Activated T-helper 1 cell treated with anti-CD3 and anti-CD28 coated beads, Interleukin-12 subunit alpha, Interleukin-12 subunit beta, Interleukin-2, Interleukin-4 antibody, amounts not matched to agents 30 ng/mL and 10 ng/mL and 1 ng/mL, durations not matched to agents 14 hours and 24 hours and 36 hours (primary cell): ENCODE measurements at regions not wholly inside any gene's neighbourhood (a gene's known extent, or its start where the extent isn't known, plus 50 kb on each side); places are given as distances from the start of the nearest gene placed in this dataset.

Source experiments
- DNase-seq: peaks from one replicate; pipeline ENCODE4 v3.0.0; 2021; ENCODE audit warnings: low spot score
- H3K27ac Mint-ChIP-seq: one replicate; pipeline ENCODE4 v1.8.0; 2021; ENCODE audit warnings: mild to moderate bottlenecking, mixed read lengths
- H3K27me3 Mint-ChIP-seq: one replicate; pipeline ENCODE4 v1.8.0; 2022; ENCODE audit warnings: mild to moderate bottlenecking, moderate library complexity, mixed read lengths; ENCODE audit not compliant: insufficient read depth
- H3K36me3 Mint-ChIP-seq: one replicate; pipeline ENCODE4 v1.8.0; 2021; ENCODE audit warnings: low read depth, mixed read lengths
- H3K4me1 Mint-ChIP-seq: one replicate; pipeline ENCODE4 v1.8.0; 2021; ENCODE audit warnings: low read depth, mixed read lengths
- H3K4me3 Mint-ChIP-seq: one replicate; pipeline ENCODE4 v1.8.0; 2021; ENCODE audit warnings: mild to moderate bottlenecking, moderate library complexity, mixed read lengths
- H3K9me3 Mint-ChIP-seq: one replicate; pipeline ENCODE4 v1.8.0; 2021; ENCODE audit warnings: mixed read lengths
- intact Hi-C: fragments of 100-400 bp; cut with micrococcal nuclease; formaldehyde crosslinking; loops from one replicate; pipeline ENCODE4 v1.15.1; 2024

DNA sequence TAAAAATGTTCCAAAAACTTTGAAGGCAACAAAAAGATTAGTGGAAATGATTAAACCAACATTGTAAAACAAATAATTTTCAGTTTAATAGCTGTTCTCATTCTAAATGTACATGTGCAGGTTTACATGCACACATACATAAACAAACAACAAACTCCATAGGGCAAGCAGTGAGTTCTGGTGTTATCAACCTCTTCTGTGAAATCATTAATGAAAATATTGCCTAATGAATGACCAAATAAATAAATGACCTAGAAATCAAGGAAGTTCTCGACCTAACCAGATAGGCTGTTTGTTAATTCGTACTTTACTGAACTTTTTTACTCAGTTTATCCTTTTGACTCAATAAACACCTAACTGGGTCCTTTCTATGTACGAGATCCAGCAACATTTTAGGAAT is 165.5 kb upstream of the RORB start:
- H3K4me1 Mint-ChIP-seq, result peaks cover 44% of the 10 kb centered on the region
- DNase-seq, result no peak
- H3K27ac Mint-ChIP-seq, result no peak overlapping the region
- peaks cover 7% of the 10 kb centered on the region for H3K9me3 Mint-ChIP-seq
- H3K27me3 Mint-ChIP-seq, result peaks cover 2% of the 10 kb centered on the region
- intact Hi-C loops, result loop anchor here (10.0 kb wide), 1 partner anchor 163 kb away; the partner anchor contains the start of gene RORB
- no peak overlapping the region for H3K4me3 Mint-ChIP-seq
- H3K36me3 Mint-ChIP-seq, result peaks cover 2% of the 10 kb centered on the region

GRCh38 chr9:74333384-74334032 is 163.6 kb upstream of the RORB start:
- Mint-ChIP-seq H3K27me3 (peaks cover 2% of the 10 kb centered on the region), H3K27ac (peak overlapping the region; percentile 38), H3K4me1 (peaks cover 48% of the 10 kb centered on the region), H3K36me3 (peaks cover 3% of the 10 kb centered on the region), H3K4me3 (peak overlapping the region; percentile 7), H3K9me3 (peaks cover 7% of the 10 kb centered on the region)
- intact Hi-C loops, result loop anchor here (10.0 kb wide), 1 partner anchor 161 kb away; the partner anchor contains the start of gene RORB
- DNase-seq, result no peak

DNA sequence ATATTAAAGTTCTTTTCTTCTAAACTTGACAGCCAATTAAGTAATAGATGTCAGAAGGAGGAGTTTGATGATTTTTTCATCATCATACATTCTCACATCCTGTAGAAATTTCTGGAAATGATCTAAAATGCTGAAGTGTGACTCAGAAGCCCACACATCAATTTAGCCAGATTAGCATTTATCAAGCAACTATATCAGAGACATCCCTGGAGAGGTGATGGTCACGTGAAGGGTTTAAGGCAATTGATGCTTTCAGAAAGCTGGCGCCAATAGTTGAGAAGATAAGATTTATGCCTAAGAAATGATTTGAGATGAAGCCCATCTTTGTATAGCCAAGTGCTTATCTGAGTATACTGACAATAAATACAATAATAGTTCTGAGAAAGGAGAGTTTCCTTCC is 162.9 kb upstream of the RORB start:
- DNase-seq, result no peak
- H3K27me3 Mint-ChIP-seq, result peaks cover 2% of the 10 kb centered on the region
- no peak overlapping the region for H3K4me3 Mint-ChIP-seq
- H3K27ac Mint-ChIP-seq, result no peak overlapping the region
- peaks cover 7% of the 10 kb centered on the region for H3K9me3 Mint-ChIP-seq
- intact Hi-C loops, result loop anchor here (10.0 kb wide), 1 partner anchor 161 kb away; the partner anchor contains the start of gene RORB
- H3K36me3 Mint-ChIP-seq, result peaks cover 3% of the 10 kb centered on the region
- peaks cover 46% of the 10 kb centered on the region for H3K4me1 Mint-ChIP-seq

- H3K27ac Mint-ChIP-seq, result no peak overlapping the region
- no peak overlapping the region for H3K4me3 Mint-ChIP-seq
- intact Hi-C loops, result loop anchor here (10.0 kb wide), 1 partner anchor 159 kb away; the partner anchor contains the start of gene RORB
- no peak for DNase-seq
- no peaks in the 10 kb centered on the region for H3K27me3 Mint-ChIP-seq
- peaks cover 3% of the 10 kb centered on the region for H3K36me3 Mint-ChIP-seq
- H3K4me1 Mint-ChIP-seq, result peaks cover 34% of the 10 kb centered on the region
- peaks cover 7% of the 10 kb centered on the region for H3K9me3 Mint-ChIP-seq
Measured at GRCh38 chr9:74336161-74336560, 161.0 kb upstream of the RORB start.

DNA sequence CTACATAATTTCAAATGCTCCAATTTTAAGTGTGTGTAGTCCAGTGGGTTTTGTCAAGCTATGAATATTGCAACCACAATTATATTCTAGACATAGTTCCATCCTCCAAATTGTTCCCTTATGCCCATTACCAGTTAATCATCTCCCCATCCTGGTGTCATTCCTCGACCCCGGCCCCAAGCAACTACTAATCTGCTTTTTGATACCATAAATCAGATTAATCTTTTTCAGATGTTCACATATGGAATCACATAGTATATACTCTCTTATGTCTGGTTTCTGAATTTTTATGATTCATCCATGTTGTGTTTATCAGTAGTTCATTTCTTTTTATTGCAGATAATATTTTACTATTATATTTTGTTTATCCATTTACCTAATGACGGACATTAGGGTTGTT is 148.4 kb upstream of the RORB start:
- intact Hi-C loops, result no loop called here
- Mint-ChIP-seq H3K36me3 (no peaks in the 10 kb centered on the region), H3K4me1 (no peaks in the 10 kb centered on the region), H3K9me3 (no peaks in the 10 kb centered on the region), H3K4me3 (no peak overlapping the region), H3K27me3 (peaks cover 4% of the 10 kb centered on the region), H3K27ac (no peak overlapping the region)
- DNase-seq, result no peak

GRCh38 chr9:74355107-74355506 is 142.0 kb upstream of the RORB start:
- no peaks in the 10 kb centered on the region for H3K36me3 Mint-ChIP-seq
- H3K9me3 Mint-ChIP-seq, result no peaks in the 10 kb centered on the region
- no peaks in the 10 kb centered on the region for H3K4me1 Mint-ChIP-seq
- H3K4me3 Mint-ChIP-seq, result no peak overlapping the region
- intact Hi-C loops, result no loop called here
- H3K27ac Mint-ChIP-seq, result no peak overlapping the region
- peaks cover 5% of the 10 kb centered on the region for H3K27me3 Mint-ChIP-seq
- no peak for DNase-seq

DNA sequence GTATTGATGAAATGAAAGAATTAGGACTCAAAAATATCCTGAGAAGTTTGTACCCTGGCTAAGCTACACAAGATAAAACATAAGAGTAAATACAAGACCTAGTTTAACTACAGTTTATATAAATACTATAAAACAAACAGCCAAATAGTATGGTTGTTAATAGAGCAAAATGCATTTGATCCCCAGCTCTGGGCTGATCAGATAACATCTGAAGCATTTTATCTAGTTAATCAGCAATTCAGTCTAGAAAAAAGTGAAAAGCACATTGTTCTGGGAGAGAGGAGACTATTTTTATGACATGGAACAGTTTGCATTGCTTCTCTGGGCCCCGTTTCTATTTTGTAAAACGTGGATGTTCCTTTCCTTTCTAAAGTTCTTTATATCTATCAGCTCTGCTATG is 139.6 kb upstream of the RORB start:
- H3K4me1 Mint-ChIP-seq, result no peaks in the 10 kb centered on the region
- intact Hi-C loops, result no loop called here
- DNase-seq, result no peak
- H3K4me3 Mint-ChIP-seq, result no peak overlapping the region
- H3K27ac Mint-ChIP-seq, result no peak overlapping the region
- no peaks in the 10 kb centered on the region for H3K9me3 Mint-ChIP-seq
- no peaks in the 10 kb centered on the region for H3K36me3 Mint-ChIP-seq
- peaks cover 3% of the 10 kb centered on the region for H3K27me3 Mint-ChIP-seq

DNA sequence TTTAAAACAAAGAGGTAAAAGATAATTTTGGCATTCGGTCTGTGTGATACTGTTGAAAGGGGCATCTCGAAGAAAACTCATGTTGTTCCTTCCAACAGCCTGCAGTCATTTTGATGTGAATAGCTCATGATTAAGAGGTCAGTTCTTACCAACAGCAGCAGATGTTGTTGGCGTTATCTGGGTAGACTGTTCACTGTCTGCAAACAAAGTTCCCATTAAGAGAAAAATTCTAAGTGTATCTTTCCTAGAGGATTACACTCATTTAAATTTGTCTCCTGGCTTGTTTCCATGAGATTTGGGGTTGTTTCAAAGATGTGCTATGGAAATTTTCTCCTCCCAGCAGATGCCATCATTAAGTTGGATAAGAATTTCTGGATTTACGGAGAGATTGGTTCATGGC is 138.2 kb upstream of the RORB start:
- H3K9me3 Mint-ChIP-seq, result no peaks in the 10 kb centered on the region
- H3K27me3 Mint-ChIP-seq, result peaks cover 3% of the 10 kb centered on the region

GRCh38 chr9:74361508-74361907 is 135.6 kb upstream of the RORB start:
- H3K27ac Mint-ChIP-seq, result no peak overlapping the region
- H3K4me3 Mint-ChIP-seq, result no peak overlapping the region
- DNase-seq, result no peak
- no peaks in the 10 kb centered on the region for H3K9me3 Mint-ChIP-seq
- intact Hi-C loops, result no loop called here
- H3K27me3 Mint-ChIP-seq, result no peaks in the 10 kb centered on the region
- H3K4me1 Mint-ChIP-seq, result no peaks in the 10 kb centered on the region
- H3K36me3 Mint-ChIP-seq, result no peaks in the 10 kb centered on the region

More for the DNA sequence above, 138.2 kb upstream of the RORB start:
- intact Hi-C loops, result no loop called here
- no peaks in the 10 kb centered on the region for H3K4me1 Mint-ChIP-seq
- H3K27ac Mint-ChIP-seq, result no peak overlapping the region
- no peak overlapping the region for H3K4me3 Mint-ChIP-seq
- no peak for DNase-seq
- H3K36me3 Mint-ChIP-seq, result no peaks in the 10 kb centered on the region

DNA sequence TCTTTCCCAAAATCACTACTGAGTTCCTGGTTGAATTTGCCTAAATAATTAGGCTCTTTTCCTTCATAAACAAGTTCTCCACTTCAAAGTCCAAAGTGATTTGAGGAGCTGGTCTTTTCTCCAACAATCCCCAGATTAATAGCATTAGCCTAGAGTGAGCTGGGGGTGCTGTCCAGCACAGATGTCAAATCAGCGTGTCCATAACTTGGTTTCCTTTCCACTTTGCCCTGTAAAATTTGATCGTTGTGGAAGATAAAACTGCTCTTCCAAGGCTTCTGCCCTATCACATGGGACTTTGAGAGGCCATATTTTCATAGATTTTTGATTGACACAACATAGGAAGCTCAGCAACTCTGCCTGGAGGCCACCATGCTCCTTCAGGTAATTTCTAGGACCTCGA is 134.7 kb upstream of the RORB start:
- no peak overlapping the region for H3K27ac Mint-ChIP-seq

GRCh38 chr9:74366111-74366510 is 131.0 kb upstream of the RORB start:
- no peaks in the 10 kb centered on the region for H3K4me1 Mint-ChIP-seq
- H3K36me3 Mint-ChIP-seq, result no peaks in the 10 kb centered on the region
- DNase-seq, result no peak
- no peak overlapping the region for H3K4me3 Mint-ChIP-seq
- no peak overlapping the region for H3K27ac Mint-ChIP-seq
- peaks cover 3% of the 10 kb centered on the region for H3K27me3 Mint-ChIP-seq
- H3K9me3 Mint-ChIP-seq, result no peaks in the 10 kb centered on the region
- intact Hi-C loops, result no loop called here

More for the DNA sequence above, 134.7 kb upstream of the RORB start:
- intact Hi-C loops, result no loop called here
- no peak overlapping the region for H3K4me3 Mint-ChIP-seq
- no peaks in the 10 kb centered on the region for H3K36me3 Mint-ChIP-seq
- DNase-seq, result no peak
- no peaks in the 10 kb centered on the region for H3K4me1 Mint-ChIP-seq
- H3K9me3 Mint-ChIP-seq, result no peaks in the 10 kb centered on the region
- H3K27me3 Mint-ChIP-seq, result no peaks in the 10 kb centered on the region

DNA sequence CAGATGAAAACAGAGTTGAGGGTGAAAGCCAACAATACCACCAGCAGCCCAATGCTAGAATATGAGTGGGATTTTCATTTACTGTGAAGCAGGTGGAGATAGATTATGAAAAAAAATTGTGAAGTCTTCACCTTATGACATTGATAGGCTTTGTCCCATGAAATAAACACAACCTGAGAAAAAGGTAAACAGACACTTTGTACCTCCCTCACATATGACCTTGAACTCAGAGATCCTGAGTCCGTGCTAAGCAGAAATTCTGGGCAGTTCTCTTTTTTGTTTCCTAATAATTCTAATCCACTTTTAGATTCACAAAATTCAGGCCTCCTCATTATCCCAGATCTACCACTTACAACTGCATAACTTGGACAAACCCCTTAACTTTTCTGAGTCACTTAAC is 127.3 kb upstream of the RORB start:
- Mint-ChIP-seq H3K9me3 (no peaks in the 10 kb centered on the region), H3K27me3 (peaks cover 5% of the 10 kb centered on the region), H3K4me3 (no peak overlapping the region), H3K27ac (no peak overlapping the region), H3K4me1 (no peaks in the 10 kb centered on the region), H3K36me3 (no peaks in the 10 kb centered on the region)
- intact Hi-C loops, result no loop called here
- no peak for DNase-seq

- Mint-ChIP-seq H3K4me1 (no peaks in the 10 kb centered on the region), H3K27ac (no peak overlapping the region), H3K4me3 (no peak overlapping the region), H3K27me3 (peaks cover 5% of the 10 kb centered on the region), H3K36me3 (no peaks in the 10 kb centered on the region), H3K9me3 (no peaks in the 10 kb centered on the region)
- intact Hi-C loops, result no loop called here
- DNase-seq, result no peak
Measured at GRCh38 chr9:74373348-74373747, 123.8 kb upstream of the RORB start.

- no peaks in the 10 kb centered on the region for H3K27me3 Mint-ChIP-seq
- intact Hi-C loops, result loop anchor here (1.0 kb wide), 2 partner anchors 695 to 1179 kb away; no protein-coding TSS in a partner anchor
- no peak overlapping the region for H3K27ac Mint-ChIP-seq
- DNase-seq, result peak; percentile 4
- no peak overlapping the region for H3K4me3 Mint-ChIP-seq
- no peaks in the 10 kb centered on the region for H3K36me3 Mint-ChIP-seq
- H3K4me1 Mint-ChIP-seq, result peaks cover 8% of the 10 kb centered on the region
- no peaks in the 10 kb centered on the region for H3K9me3 Mint-ChIP-seq
Measured at GRCh38 chr9:74379718-74380117, 117.4 kb upstream of the RORB start.
